ENCODE measurements at regions not wholly inside any gene's neighbourhood (a gene's known extent, or its start where the extent isn't known, plus 50 kb on each side); places are given as distances from the start of the nearest gene placed in this dataset.

DNA sequence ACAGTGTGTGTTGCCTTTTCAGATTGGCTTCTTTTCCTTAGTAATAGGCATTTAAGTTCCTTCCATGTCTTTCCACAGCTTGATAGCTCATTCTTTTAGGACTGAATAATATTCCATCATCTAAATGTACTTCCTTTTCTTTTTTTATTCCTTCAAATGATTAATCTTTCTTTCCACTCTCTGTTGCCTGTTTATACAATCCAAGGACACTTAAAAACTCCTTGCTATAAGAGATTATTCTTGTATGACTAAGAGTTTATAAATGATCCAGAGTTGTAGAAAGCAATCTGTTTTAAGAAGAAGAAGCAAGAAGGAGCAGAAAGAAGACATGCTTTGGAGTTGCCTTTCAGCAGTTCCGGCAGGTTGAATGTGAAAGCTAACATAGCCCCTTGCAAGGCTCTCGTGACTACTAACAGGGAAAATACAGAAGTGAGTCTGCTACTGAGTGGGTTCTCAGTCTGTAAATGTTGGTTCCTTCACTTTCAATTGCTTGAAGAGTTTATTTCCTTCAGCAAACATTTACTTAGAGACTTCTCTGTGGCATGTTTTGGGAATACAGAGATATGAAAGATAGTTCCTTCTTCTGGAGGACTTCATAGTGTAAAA, 123.0 kb downstream of the PMAIP1 start:
- H3K4ac ChIP-seq (replicated peaks; ENCODE audit: insufficient read length, low read depth, low read length) = no peak overlapping the region
- no peaks in the 10 kb centered on the region for H4K20me1 ChIP-seq (replicated peaks in 1 of 2; ENCODE audit: control insufficient read depth in 1 of 2, insufficient read depth in 2 of 2, low read length in 2 of 2)
- H3K27ac ChIP-seq (ENCODE audit: low read depth, low read length) = no peak overlapping the region
- no peaks in the 10 kb centered on the region for H3K79me1 ChIP-seq (ENCODE audit: low read depth, low read length)
- no peak overlapping the region for H3K4me2 ChIP-seq (ENCODE audit: insufficient read depth in 1 of 2, low read depth in 2 of 2, low read length in 2 of 2)
- FAIRE-seq (no peak), DNase-seq (ENCODE audit: low read depth in 1 of 2, low spot score in 2 of 2) (no peak)
- H3K18ac ChIP-seq (ENCODE audit: extremely low read depth, low read length) = no peak overlapping the region
- H2BK12ac ChIP-seq (ENCODE audit: low read depth, low read length) = no peak overlapping the region
- H3K27me3 ChIP-seq (replicated peaks in 1 of 4; ENCODE audit: control insufficient read depth in 3 of 4, extremely low read depth in 1 of 4, insufficient read depth in 3 of 4, low read length in 3 of 4) = peaks cover 0 to 1% (median 0%) of the 10 kb centered on the region in 4 experiments; a peak in 1 of 7 replicates
- H3K14ac ChIP-seq (ENCODE audit: insufficient read length) = no peak overlapping the region
- no peak overlapping the region for H3K4me3 ChIP-seq (ENCODE audit: extremely low read depth in 1 of 4, insufficient read depth in 2 of 4, low read depth in 3 of 4, low read length in 4 of 4)
- H2BK15ac ChIP-seq (ENCODE audit: low read length) = no peak overlapping the region
- no peak overlapping the region for H2AK5ac ChIP-seq (ENCODE audit: low read depth, low read length)
- CTCF ChIA-PET (ENCODE audit: partially characterized antibody) = no interaction called here
- H3K4me1 ChIP-seq (replicated peaks in 1 of 4; ENCODE audit: control insufficient read depth in 3 of 4, insufficient read depth in 4 of 4, low read length in 3 of 4) = peaks cover 0 to 10% (median 0%) of the 10 kb centered on the region in 4 experiments; a peak in 3 of 7 replicates
- no peak overlapping the region for H4K8ac ChIP-seq (ENCODE audit: extremely low read depth, insufficient read depth, low read length)
- H3K23ac ChIP-seq (ENCODE audit: insufficient read length) = no peak overlapping the region
- H3K56ac ChIP-seq (replicated peaks; ENCODE audit: insufficient read length, low read depth, low read length) = no peak overlapping the region
- 93% methylated on average over 2 of the region's 2 CpGs; no CpG with 5 or more reads in 1 of the 2 experiments for WGBS, 2 experiments (ENCODE audit: extremely low coverage in 1 of 2, insufficient coverage in 1 of 2, insufficient read length in 1 of 2, insufficient replicate concordance in 2 of 2, low coverage in 1 of 2, low lambda C conversion rate in 2 of 2, missing lambda C conversion rate in 1 of 2)
- H3K79me2 ChIP-seq (ENCODE audit: control insufficient read depth in 1 of 2, insufficient read depth in 2 of 2, low read length in 2 of 2) = no peaks in the 10 kb centered on the region
- no peaks in the 10 kb centered on the region for H3K9me3 ChIP-seq (ENCODE audit: insufficient read depth in 2 of 2, low read depth in 1 of 2, low read length in 1 of 2)
- no peak overlapping the region for H3K9ac ChIP-seq (replicated peaks in 1 of 4; ENCODE audit: extremely low read depth in 1 of 4, low read depth in 3 of 4, low read length in 3 of 4)
- H4K5ac ChIP-seq (ENCODE audit: insufficient read length, low read depth, low read length) = no peak overlapping the region
- H3K36me3 ChIP-seq (ENCODE audit: control insufficient read depth in 2 of 4, insufficient read depth in 4 of 4, low read length in 3 of 4) = no peaks in the 10 kb centered on the region
- no peak overlapping the region for H2BK120ac ChIP-seq (replicated peaks; ENCODE audit: low read depth, low read length)
- POLR2A ChIA-PET (ENCODE audit: partially characterized antibody) = no interaction called here
- no peak overlapping the region for H4K91ac ChIP-seq (replicated peaks; ENCODE audit: insufficient read length, low read length)
- no peak overlapping the region for H2AFZ ChIP-seq (ENCODE audit: low read length)
- no peak overlapping the region for H2BK5ac ChIP-seq (ENCODE audit: low read depth, low read length)
- no peak overlapping the region for H2BK20ac ChIP-seq (ENCODE audit: low read length)
- no peaks in the 10 kb centered on the region for H3K23me2 ChIP-seq (ENCODE audit: low read depth, low read length)
- TF ChIP-seq HDAC2 (IDR thresholded peaks at IDR 0.05; ENCODE audit: borderline replicate concordance in 1 of 2, low read depth in 2 of 2, low read length in 2 of 2) = no peak
- no peak for TF ChIP-seq CREB1 (IDR thresholded peaks at IDR 0.05)
- no peak for TF ChIP-seq RFX5 (IDR thresholded peaks at IDR 0.05; ENCODE audit: borderline replicate concordance, low read depth, low read length)
- no peak for TF ChIP-seq TEAD4 (IDR thresholded peaks at IDR 0.05; ENCODE audit: low read depth, low read length)
- TF ChIP-seq SP4 (IDR thresholded peaks at IDR 0.05; ENCODE audit: low read length) = no peak
- no peak for TF ChIP-seq ZNF274 (IDR thresholded peaks at IDR 0.05; ENCODE audit: borderline replicate concordance, extremely low read depth, low read length)
- no peak for TF ChIP-seq CTBP2 (IDR thresholded peaks at IDR 0.05; ENCODE audit: borderline replicate concordance, insufficient read depth, insufficient read length, low read length)
- TF ChIP-seq RBBP5 (IDR thresholded peaks at IDR 0.05; ENCODE audit: borderline replicate concordance, low read depth, low read length) = no peak
- no peak for TF ChIP-seq MAFK (IDR thresholded peaks at IDR 0.05; ENCODE audit: low read depth, low read length)
- no peak for TF ChIP-seq KDM1A (IDR thresholded peaks at IDR 0.05; ENCODE audit: borderline replicate concordance, low read length)
- TF ChIP-seq GABPA (IDR thresholded peaks at IDR 0.05; ENCODE audit: borderline replicate concordance, insufficient read depth, low read length) = no peak
- TF ChIP-seq JUN (IDR thresholded peaks at IDR 0.05; ENCODE audit: low read depth, low read length) = no peak
- no peak for TF ChIP-seq RXRA (IDR thresholded peaks at IDR 0.05; ENCODE audit: insufficient read depth, low read depth, low read length)
- no peak for TF ChIP-seq CBX5 (IDR thresholded peaks at IDR 0.05; ENCODE audit: low read depth, low read length)
- no peak for TF ChIP-seq BRCA1 (IDR thresholded peaks at IDR 0.05; ENCODE audit: low read depth, low read length)

All from H1 (cell line).